ENCODE measurements at regions not wholly inside any gene's neighbourhood (a gene's known extent, or its start where the extent isn't known, plus 50 kb on each side); places are given as distances from the start of the nearest gene placed in this dataset.

- POLR2A ChIA-PET = no interaction called here
- Histone ChIP-seq H3K36me3 (ENCODE audit: control insufficient read depth, insufficient read depth, low read length) (no peaks in the 10 kb centered on the region), H3K27ac (ENCODE audit: low read length) (no peak overlapping the region), H3K27me3 (ENCODE audit: control insufficient read depth, insufficient read depth, low read length) (no peaks in the 10 kb centered on the region), H3K4me1 (ENCODE audit: control insufficient read depth, insufficient read depth, low read length) (no peaks in the 10 kb centered on the region), H3K9me3 (ENCODE audit: control insufficient read depth, insufficient read depth, low read depth, low read length) (no peaks in the 10 kb centered on the region), H3K4me3 (ENCODE audit: low read depth in 2 of 2, low read length in 2 of 2) (no peak overlapping the region)
- no peak for ATAC-seq
- TF ChIP-seq CTCF (IDR thresholded peaks at IDR 0.05) = no peak
- TF ChIP-seq TCF7L2 (IDR thresholded peaks at IDR 0.05; ENCODE audit: low read depth, low read length) = no peak
- no peak for TF ChIP-seq POLR2AphosphoS5 (IDR thresholded peaks at IDR 0.05; ENCODE audit: low read depth, low read length)
- no peak for TF ChIP-seq SIN3A (IDR thresholded peaks at IDR 0.05; ENCODE audit: borderline replicate concordance, insufficient read depth, low read depth, low read length)
- in situ Hi-C loops (cut with HindIII; ENCODE audit: low pct_unique_long_range_greater_than_20kb, low sequenced_read_pairs) (no loop called here), intact Hi-C loops (cut with micrococcal nuclease; ENCODE audit: unreplicated experiment) (no loop called here)
- DNase-seq (ENCODE audit: low read depth, low spot score) = no peak
- CTCF ChIA-PET = no interaction called here
- BruUV-seq (replicated peaks) = no TSS peak
Observed at GRCh38 chr1:232554409-232554808, 75.5 kb downstream of the SIPA1L2 start.

- BruUV-seq (replicated peaks) = no TSS peak
- no peak for DNase-seq (ENCODE audit: low read depth, low spot score)
- ATAC-seq = no peak
- H3K36me3 ChIP-seq (ENCODE audit: control insufficient read depth, insufficient read depth, low read length) = no peaks in the 10 kb centered on the region
- intact Hi-C loops (cut with micrococcal nuclease; ENCODE audit: unreplicated experiment) = no loop called here
- ChIA-PET CTCF (no interaction called here), POLR2A (no interaction called here)
- no peak overlapping the region for H3K27ac ChIP-seq (ENCODE audit: low read length)
- in situ Hi-C loops (cut with HindIII; ENCODE audit: low pct_unique_long_range_greater_than_20kb, low sequenced_read_pairs) = no loop called here
- no peak overlapping the region for H3K4me3 ChIP-seq (ENCODE audit: low read depth in 2 of 2, low read length in 2 of 2)
- H3K4me1 ChIP-seq (ENCODE audit: control insufficient read depth, insufficient read depth, low read length) = no peaks in the 10 kb centered on the region
- no peaks in the 10 kb centered on the region for H3K27me3 ChIP-seq (ENCODE audit: control insufficient read depth, insufficient read depth, low read length)
- H3K9me3 ChIP-seq (ENCODE audit: control insufficient read depth, insufficient read depth, low read depth, low read length) = no peaks in the 10 kb centered on the region
- no peak for TF ChIP-seq SIN3A (IDR thresholded peaks at IDR 0.05; ENCODE audit: borderline replicate concordance, insufficient read depth, low read depth, low read length)
- no peak for TF ChIP-seq REST (IDR thresholded peaks at IDR 0.05; ENCODE audit: insufficient read depth in 1 of 2, low read depth in 2 of 2, low read length in 1 of 2)
- no peak for TF ChIP-seq CTCF (IDR thresholded peaks at IDR 0.05)
- TF ChIP-seq POLR2AphosphoS5 (IDR thresholded peaks at IDR 0.05; ENCODE audit: low read depth, low read length) = no peak
- no peak for TF ChIP-seq TCF7L2 (IDR thresholded peaks at IDR 0.05; ENCODE audit: low read depth, low read length)
Observed at GRCh38 chr1:232553809-232554208, 76.1 kb downstream of the SIPA1L2 start.
